LNCAP (cell line): ENCODE measurements at regions not wholly inside any gene's neighbourhood (a gene's known extent, or its start where the extent isn't known, plus 50 kb on each side); places are given as distances from the start of the nearest gene placed in this dataset.

Experiments used
- CTCF ChIP-seq: fragments of 450-650 bp; IDR thresholded peaks from 2 replicates; pipeline ENCODE4 v1.5.1; 2017; ENCODE audit warnings: mild to moderate bottlenecking

GRCh38 chr15:81887912-81888311 lies 157.9 kb downstream of the MEX3B start:
- no peak for TF ChIP-seq CTCF

GRCh38 chr15:81886591-81886990 lies 159.2 kb downstream of the MEX3B start:
- TF ChIP-seq CTCF = no peak

GRCh38 chr15:81886080-81886479 lies 159.7 kb downstream of the MEX3B start:
- no peak for TF ChIP-seq CTCF

GRCh38 chr15:81885135-81885534 lies 160.7 kb downstream of the MEX3B start:
- no peak for TF ChIP-seq CTCF

GRCh38 chr15:81882504-81882903 lies 163.3 kb downstream of the MEX3B start:
- no peak for TF ChIP-seq CTCF

GRCh38 chr15:81880833-81881232 lies 165.0 kb downstream of the MEX3B start:
- TF ChIP-seq CTCF = no peak

- TF ChIP-seq CTCF = no peak
These were observed 165.5 kb downstream of the MEX3B start for GRCh38 chr15:81880314-81880713.

GRCh38 chr15:81869161-81869954 lies 176.5 kb downstream of the MEX3B start:
- TF ChIP-seq CTCF = no peak
